Stomach (tissue), 8 donors: ENCODE measurements at regions not wholly inside any gene's neighbourhood (a gene's known extent, or its start where the extent isn't known, plus 50 kb on each side); places are given as distances from the start of the nearest gene placed in this dataset.

ENCODE experiments used
- DNase-seq, 2 donors: peaks; one replicate each; pipeline versions ENCODE4 v3.0.0 to v3.0.0-alpha.2; 2013 to 2019
- H3K27ac ChIP-seq, 5 donors: fragments of 200-600 bp in 4 of 5; sonication (generic) in 4 of 5; one replicate each; pipeline ENCODE4 v1.5.1; 2013 to 2019; ENCODE audit warnings: mild to moderate bottlenecking in 1 of 5, moderate library complexity in 1 of 5
- H3K27me3 ChIP-seq, 3 donors: fragments of 200-600 bp; sonication (generic); one replicate each; pipeline ENCODE4 v1.5.1; 2017 to 2019; ENCODE audit warnings: mixed run types in 1 of 3
- H3K36me3 ChIP-seq, 4 donors: fragments of 200-600 bp; sonication (generic); 1 replicate in 3 of 4; 2 replicates in 1 of 4; pipeline ENCODE4 v1.5.1; 2016 to 2019
- H3K4me1 ChIP-seq, 4 donors: fragments of 200-600 bp; sonication (generic); one replicate each; pipeline ENCODE4 v1.5.1; 2016 to 2019
- H3K4me3 ChIP-seq, 4 donors: fragments of 200-600 bp; sonication (generic) in 3 of 4; one replicate each; pipeline ENCODE4 v1.5.1; 2016 to 2019; ENCODE audit warnings: mild to moderate bottlenecking in 1 of 4
- H3K9me3 ChIP-seq, 4 donors: fragments of 200-600 bp; sonication (generic); one replicate each; pipeline ENCODE4 v1.5.1; 2016 to 2019
- CTCF ChIP-seq, 7 experiments: fragments of 450-650 bp in 4 of 7; fragments of 200-600 bp in 3 of 7; sonication (generic) in 3 of 7; IDR thresholded peaks; one replicate each; pipeline ENCODE4 v1.5.1; 2016 to 2019; ENCODE audit warnings: antibody characterized with exemption in 7 of 7, control low read depth in 2 of 7, mild to moderate bottlenecking in 1 of 7
- EP300 ChIP-seq: sonication (generic); formaldehyde crosslinking; IDR thresholded peaks from one replicate; pipeline ENCODE4 v1.6.1; 2017; ENCODE audit warnings: antibody characterized with exemption
- POLR2A ChIP-seq, 4 donors: fragments of 450-650 bp; IDR thresholded peaks; one replicate each; pipeline ENCODE4 v1.6.1; 2016; ENCODE audit warnings: antibody characterized with exemption in 4 of 4, control low read depth in 2 of 4, mild to moderate bottlenecking in 1 of 4, moderate library complexity in 1 of 4
- POLR2AphosphoS5 ChIP-seq, 3 donors: sonication (generic); formaldehyde crosslinking; IDR thresholded peaks; one replicate each; pipeline ENCODE4 v1.6.1; 2016; ENCODE audit warnings: antibody characterized with exemption in 3 of 3
- WGBS, 5 donors: extraction: QIAGEN DNeasy Blood & Tissue Kit in 3 of 5; methylation state at CpG; one replicate each; pipeline versions ENCODE4 v1.1.5 to v1.1.7; 2013 to 2018; 5-methylcytosine and 5-hydroxymethylcytosine counted together
- intact Hi-C: fragments of 100-400 bp; cut with DNase I; formaldehyde crosslinking; loops from one replicate; pipeline ENCODE4 v1.15.1; 2023; ENCODE audit warnings: low total_unique reads
- donor health status: healthy with polysubstance abuse.
- donor health status: Bipolar disorder and iron deficiency.
- donor health status: healthy.

- no peak for DNase-seq
- H3K4me1 ChIP-seq: peaks cover 0 to 24% (median 9%) of the 10 kb centered on the region in 4 donors
- H3K27ac ChIP-seq: no peak overlapping the region
- H3K36me3 ChIP-seq: no peaks in the 10 kb centered on the region
- H3K4me3 ChIP-seq: no peak overlapping the region
- 43 to 69% (median 59%) methylated on average over 3 of the region's 3 CpGs for WGBS, 5 donors
- intact Hi-C loops: no loop called here
- H3K9me3 ChIP-seq: no peaks in the 10 kb centered on the region
- TF ChIP-seq EP300 (no peak), POLR2AphosphoS5 (IDR thresholded peaks at IDR 0.05) (no peak), POLR2A (IDR thresholded peaks at IDR 0.05) (no peak), CTCF (IDR thresholded peaks at IDR 0.05) (no peak)
- peaks cover 0 to 3% (median 0%) of the 10 kb centered on the region in 3 donors for H3K27me3 ChIP-seq
Measured at GRCh38 chr11:115930886-115931547, 426.8 kb upstream of the CADM1 start.

GRCh38 chr11:115930291-115930690 is 426.1 kb upstream of the CADM1 start:
- no peak overlapping the region for H3K27ac ChIP-seq
- H3K36me3 ChIP-seq: no peaks in the 10 kb centered on the region
- H3K4me1 ChIP-seq: peaks cover 0 to 24% (median 9%) of the 10 kb centered on the region in 4 donors
- intact Hi-C loops: no loop called here
- peak in 1 of 2 donors; percentile 48 for DNase-seq
- H3K9me3 ChIP-seq: no peaks in the 10 kb centered on the region
- peaks cover 0 to 3% (median 0%) of the 10 kb centered on the region in 3 donors for H3K27me3 ChIP-seq
- TF ChIP-seq EP300 (no peak), POLR2A (IDR thresholded peaks at IDR 0.05) (no peak), CTCF (IDR thresholded peaks at IDR 0.05) (no peak), POLR2AphosphoS5 (IDR thresholded peaks at IDR 0.05) (no peak)
- 30 to 62% (median 50%) methylated on average over 2 of the region's 2 CpGs for WGBS, 5 donors
- H3K4me3 ChIP-seq: no peak overlapping the region

- 61 to 77% (median 66%) methylated on average over 6 of the region's 6 CpGs for WGBS, 5 donors
Measured at GRCh38 chr11:115929618-115930129, 425.5 kb upstream of the CADM1 start.

GRCh38 chr11:115928811-115929210 is 424.6 kb upstream of the CADM1 start:
- H3K4me1 ChIP-seq: peaks cover 0 to 24% (median 9%) of the 10 kb centered on the region in 4 donors
- H3K27ac ChIP-seq: no peak overlapping the region
- H3K27me3 ChIP-seq: peaks cover 0 to 3% (median 0%) of the 10 kb centered on the region in 3 donors
- H3K4me3 ChIP-seq: no peak overlapping the region
- WGBS, 5 donors: 78 to 91% (median 82%) methylated on average over 2 of the region's 2 CpGs
- H3K9me3 ChIP-seq: no peaks in the 10 kb centered on the region
- DNase-seq: no peak
- intact Hi-C loops: no loop called here
- H3K36me3 ChIP-seq: no peaks in the 10 kb centered on the region
- TF ChIP-seq POLR2A (IDR thresholded peaks at IDR 0.05) (no peak), EP300 (no peak), POLR2AphosphoS5 (IDR thresholded peaks at IDR 0.05) (no peak), CTCF (IDR thresholded peaks at IDR 0.05) (no peak)

More at GRCh38 chr11:115929618-115930129, 425.5 kb upstream of the CADM1 start:
- no peak for DNase-seq
- H3K27me3 ChIP-seq: peaks cover 0 to 3% (median 0%) of the 10 kb centered on the region in 3 donors
- H3K9me3 ChIP-seq: no peaks in the 10 kb centered on the region
- intact Hi-C loops: no loop called here
- no peaks in the 10 kb centered on the region for H3K36me3 ChIP-seq
- peaks cover 0 to 24% (median 9%) of the 10 kb centered on the region in 4 donors for H3K4me1 ChIP-seq
- H3K27ac ChIP-seq: no peak overlapping the region
- no peak overlapping the region for H3K4me3 ChIP-seq
- TF ChIP-seq CTCF (IDR thresholded peaks at IDR 0.05) (no peak), EP300 (no peak), POLR2A (IDR thresholded peaks at IDR 0.05) (no peak), POLR2AphosphoS5 (IDR thresholded peaks at IDR 0.05) (no peak)
